ENCODE measurements at regions not wholly inside any gene's neighbourhood (a gene's known extent, or its start where the extent isn't known, plus 50 kb on each side); places are given as distances from the start of the nearest gene placed in this dataset.
"Not testable (repeated sequence)": the region's sequence is repeated elsewhere in the genome, so short reads cannot be mapped to it uniquely, and the experiment has no call there.

- no peak overlapping the region for H3K27ac ChIP-seq
- DNase-seq (ENCODE audit: low read depth, low spot score) = no peak
These were observed 175.4 kb upstream of the PGRMC2 start for GRCh38 chr4:128463006-128463405.

- DNase-seq (ENCODE audit: low read depth, low spot score) = no peak
- no peak overlapping the region for H3K27ac ChIP-seq
These were observed 174.6 kb upstream of the PGRMC2 start for GRCh38 chr4:128462103-128462783.

GRCh38 chr4:128461291-128462102, 173.9 kb upstream of the PGRMC2 start:
- H3K27ac ChIP-seq = no peak overlapping the region
- DNase-seq (ENCODE audit: low read depth, low spot score) = peak; percentile 24

- DNase-seq (ENCODE audit: low read depth, low spot score) = no peak
These were observed 171.9 kb upstream of the PGRMC2 start for GRCh38 chr4:128459547-128459946.

GRCh38 chr4:128458816-128459215, 171.2 kb upstream of the PGRMC2 start:
- H3K27ac ChIP-seq = no peak overlapping the region
- no peak for DNase-seq (ENCODE audit: low read depth, low spot score)

More at GRCh38 chr4:128459547-128459946, 171.9 kb upstream of the PGRMC2 start:
- no peak overlapping the region for H3K27ac ChIP-seq

GRCh38 chr4:128457726-128458125, 170.1 kb upstream of the PGRMC2 start:
- no peak overlapping the region for H3K27ac ChIP-seq
- no peak for DNase-seq (ENCODE audit: low read depth, low spot score)

GRCh38 chr4:128456171-128456570, 168.6 kb upstream of the PGRMC2 start:
- DNase-seq (ENCODE audit: low read depth, low spot score) = no peak
- H3K27ac ChIP-seq = no peak overlapping the region

- no peak for DNase-seq (ENCODE audit: low read depth, low spot score)
- no peak overlapping the region for H3K27ac ChIP-seq
These were observed 167.9 kb upstream of the PGRMC2 start for GRCh38 chr4:128455480-128455879.

GRCh38 chr4:128454881-128455280, 167.3 kb upstream of the PGRMC2 start:
- no peak for DNase-seq (ENCODE audit: low read depth, low spot score)
- H3K27ac ChIP-seq = no peak overlapping the region

GRCh38 chr4:128454281-128454871, 166.8 kb upstream of the PGRMC2 start:
- H3K27ac ChIP-seq = no peak overlapping the region
- peak; percentile 43 for DNase-seq (ENCODE audit: low read depth, low spot score)

GRCh38 chr4:128452415-128452814, 164.8 kb upstream of the PGRMC2 start:
- no peak overlapping the region for H3K27ac ChIP-seq
- no peak for DNase-seq (ENCODE audit: low read depth, low spot score)

GRCh38 chr4:128451270-128451905, 163.8 kb upstream of the PGRMC2 start:
- no peak overlapping the region for H3K27ac ChIP-seq
- no peak for DNase-seq (ENCODE audit: low read depth, low spot score)

GRCh38 chr4:128450326-128451120, 162.9 kb upstream of the PGRMC2 start:
- no peak overlapping the region for H3K27ac ChIP-seq
- DNase-seq (ENCODE audit: low read depth, low spot score) = no peak

- no peak overlapping the region for H3K27ac ChIP-seq
- no peak for DNase-seq (ENCODE audit: low read depth, low spot score)
These were observed 161.6 kb upstream of the PGRMC2 start for GRCh38 chr4:128449251-128449650.

- DNase-seq (ENCODE audit: low read depth, low spot score) = no peak
These were observed 157.1 kb upstream of the PGRMC2 start for GRCh38 chr4:128444544-128445302.

GRCh38 chr4:128440923-128441322, 153.3 kb upstream of the PGRMC2 start:
- DNase-seq (ENCODE audit: low read depth, low spot score) = no peak
- no peak overlapping the region for H3K27ac ChIP-seq

More at GRCh38 chr4:128444544-128445302, 157.1 kb upstream of the PGRMC2 start:
- no peak overlapping the region for H3K27ac ChIP-seq

- H3K27ac ChIP-seq; DNase-seq (ENCODE audit: low read depth, low spot score): not testable (repeated sequence)
These were observed 149.4 kb upstream of the PGRMC2 start for GRCh38 chr4:128437023-128437422.

GRCh38 chr4:128429023-128429613, 141.5 kb upstream of the PGRMC2 start:
- DNase-seq (ENCODE audit: low read depth, low spot score); H3K27ac ChIP-seq: not testable (repeated sequence)

- no peak for DNase-seq (ENCODE audit: low read depth, low spot score)
These were observed 140.8 kb upstream of the PGRMC2 start for GRCh38 chr4:128428397-128428796.

More at GRCh38 chr4:128428397-128428796, 140.8 kb upstream of the PGRMC2 start:
- H3K27ac ChIP-seq = peak overlapping the region; percentile 35
